ENCODE measurements at regions not wholly inside any gene's neighbourhood (a gene's known extent, or its start where the extent isn't known, plus 50 kb on each side); places are given as distances from the start of the nearest gene placed in this dataset.

GRCh38 chr14:84533181-84533725 is 996.7 kb upstream of the FLRT2 start:
- DNase-seq, result no peak

- DNase-seq, result no peak
These were observed 996.2 kb upstream of the FLRT2 start for GRCh38 chr14:84533791-84534190.

GRCh38 chr14:84535484-84535883 is 994.5 kb upstream of the FLRT2 start:
- DNase-seq, result no peak

- DNase-seq, result no peak
These were observed 994.0 kb upstream of the FLRT2 start for GRCh38 chr14:84535976-84536375.

- no peak for DNase-seq
These were observed 988.9 kb upstream of the FLRT2 start for GRCh38 chr14:84541018-84541417.

- no peak for DNase-seq
These were observed 986.1 kb upstream of the FLRT2 start for GRCh38 chr14:84543859-84544258.

- DNase-seq, result no peak
These were observed 985.3 kb upstream of the FLRT2 start for GRCh38 chr14:84544486-84545131.

- DNase-seq, result no peak
These were observed 983.7 kb upstream of the FLRT2 start for GRCh38 chr14:84546236-84546635.

- no peak for DNase-seq
These were observed 975.8 kb upstream of the FLRT2 start for GRCh38 chr14:84554136-84554535.

GRCh38 chr14:84555493-84555892 is 974.5 kb upstream of the FLRT2 start:
- DNase-seq, result no peak

GRCh38 chr14:84566109-84566508 is 963.8 kb upstream of the FLRT2 start:
- DNase-seq, result no peak

GRCh38 chr14:84575681-84576080 is 954.3 kb upstream of the FLRT2 start:
- DNase-seq, result no peak

- no peak for DNase-seq
These were observed 950.7 kb upstream of the FLRT2 start for GRCh38 chr14:84579292-84579691.

GRCh38 chr14:84581041-84581440 is 948.9 kb upstream of the FLRT2 start:
- DNase-seq, result no peak

GRCh38 chr14:84584511-84584910 is 945.4 kb upstream of the FLRT2 start:
- DNase-seq, result no peak

- DNase-seq, result peak; percentile 75
These were observed 938.0 kb upstream of the FLRT2 start for GRCh38 chr14:84591827-84592445.

GRCh38 chr14:84592770-84593169 is 937.2 kb upstream of the FLRT2 start:
- no peak for DNase-seq

GRCh38 chr14:84610086-84610485 is 919.9 kb upstream of the FLRT2 start:
- no peak for DNase-seq

- DNase-seq, result no peak
These were observed 907.6 kb upstream of the FLRT2 start for GRCh38 chr14:84622357-84622756.

- DNase-seq, result peak; percentile 34
These were observed 886.5 kb upstream of the FLRT2 start for GRCh38 chr14:84643446-84643845.

- DNase-seq, result no peak
These were observed 883.0 kb upstream of the FLRT2 start for GRCh38 chr14:84646786-84647500.

GRCh38 chr14:84655014-84655413 is 874.9 kb upstream of the FLRT2 start:
- DNase-seq, result no peak

- DNase-seq, result no peak
These were observed 872.0 kb upstream of the FLRT2 start for GRCh38 chr14:84657911-84658310.

GRCh38 chr14:84670796-84671195 is 859.1 kb upstream of the FLRT2 start:
- no peak for DNase-seq

Measured in NCI-H1417 treated with DMSO at 0.1 percent for 48 hours (cell line).